OCI-LY1 (cell line): ENCODE measurements at regions not wholly inside any gene's neighbourhood (a gene's known extent, or its start where the extent isn't known, plus 50 kb on each side); places are given as distances from the start of the nearest gene placed in this dataset.

ENCODE experiments used
- H2AFZ ChIP-seq: fragments of 200-600 bp; sonication (generic), shearing (Covaris generic); 2 replicates; pipeline ENCODE4 v1.6.0; 2014; ENCODE audit warnings: antibody characterized with exemption, mild to moderate bottlenecking, low read length
- H3F3A ChIP-seq: fragments of 200-600 bp; sonication (generic), shearing (Covaris generic); 2 replicates; pipeline ENCODE4 v1.6.0; 2014; ENCODE audit warnings: mild to moderate bottlenecking, antibody characterized with exemption, low read length, moderate library complexity; ENCODE audit not compliant: insufficient read depth
- H3K27ac ChIP-seq: fragments of 200-600 bp; sonication (generic); 2 replicates; pipeline ENCODE4 v1.5.1; 2014; ENCODE audit warnings: low read length, mixed run types, mild to moderate bottlenecking, low read depth; ENCODE audit not compliant: poor library complexity, severe bottlenecking
- H3K27me3 ChIP-seq: fragments of 200-600 bp; sonication (generic); 2 replicates; pipeline ENCODE4 v1.6.0; 2014; ENCODE audit warnings: antibody characterized with exemption, mild to moderate bottlenecking, low read length, moderate library complexity; ENCODE audit not compliant: insufficient read depth
- H3K36me3 ChIP-seq: fragments of 200-600 bp; sonication (generic); 2 replicates; pipeline ENCODE4 v1.6.1; 2014; ENCODE audit warnings: mild to moderate bottlenecking, antibody characterized with exemption, low read length, moderate library complexity, mixed read lengths; ENCODE audit not compliant: insufficient read depth
- H3K4me1 ChIP-seq: fragments of 200-600 bp; sonication (generic); 2 replicates; pipeline ENCODE4 v1.5.1; 2014; ENCODE audit warnings: mild to moderate bottlenecking, low read length, moderate library complexity; ENCODE audit not compliant: insufficient read depth, severe bottlenecking
- H3K4me2 ChIP-seq: fragments of 200-600 bp; sonication (generic), shearing (Covaris generic); 2 replicates; pipeline ENCODE4 v1.6.1; 2014; ENCODE audit warnings: low read length
- H3K4me3 ChIP-seq: fragments of 200-600 bp; sonication (generic); 2 replicates; pipeline ENCODE4 v1.5.1; 2014; ENCODE audit warnings: low read length, low read depth, mild to moderate bottlenecking, mixed read lengths; ENCODE audit not compliant: poor library complexity, severe bottlenecking
- H3K79me2 ChIP-seq: fragments of 200-600 bp; shearing (Covaris generic); 2 replicates; pipeline ENCODE4 v1.6.1; 2016; ENCODE audit warnings: mixed run types, low read length, mixed read lengths; ENCODE audit not compliant: insufficient read depth
- H3K9ac ChIP-seq: fragments of 200-600 bp; sonication (generic), shearing (Covaris generic); 2 replicates; pipeline ENCODE4 v1.6.1; 2014; ENCODE audit warnings: mild to moderate bottlenecking, low read length, mixed read lengths
- H3K9me2 ChIP-seq: fragments of 200-600 bp; sonication (generic), shearing (Covaris generic); 2 replicates; pipeline ENCODE4 v1.6.1; 2014; ENCODE audit warnings: low read depth, mild to moderate bottlenecking, low read length, mixed read lengths
- H3K9me3 ChIP-seq: fragments of 200-600 bp; shearing (Covaris generic); 2 replicates; pipeline ENCODE4 v1.6.1; 2014; ENCODE audit warnings: low read length, mixed read lengths
- H4K20me1 ChIP-seq: fragments of 200-600 bp; sonication (generic), shearing (Covaris generic); 2 replicates; pipeline ENCODE4 v1.6.0; 2016; ENCODE audit warnings: mild to moderate bottlenecking, low read length; ENCODE audit not compliant: insufficient read depth
- CTCF ChIP-seq: fragments of 200-600 bp; sonication (generic), shearing (Covaris generic); IDR thresholded peaks from 2 replicates; pipeline ENCODE4 v1.5.1; 2017; ENCODE audit warnings: mild to moderate bottlenecking, antibody characterized with exemption, low read length, moderate library complexity, mixed read lengths
- EZH2 ChIP-seq: fragments of 200-600 bp; sonication (generic), shearing (Covaris generic); IDR thresholded peaks from 2 replicates; pipeline ENCODE4 v1.8.0; 2017; ENCODE audit warnings: borderline replicate concordance, mixed run types, mild to moderate bottlenecking, antibody characterized with exemption, low read length, moderate library complexity, mixed read lengths

- Histone ChIP-seq H3K36me3 (no peaks in the 10 kb centered on the region), H3K4me3 (no peak overlapping the region), H3K4me2 (no peak overlapping the region), H3K27me3 (no peaks in the 10 kb centered on the region), H4K20me1 (no peaks in the 10 kb centered on the region), H3F3A (no peaks in the 10 kb centered on the region), H3K9me3 (no peaks in the 10 kb centered on the region), H3K9ac (no peak overlapping the region), H2AFZ (no peak overlapping the region), H3K9me2 (no peaks in the 10 kb centered on the region), H3K27ac (no peak overlapping the region), H3K79me2 (no peaks in the 10 kb centered on the region), H3K4me1 (no peaks in the 10 kb centered on the region)
- TF ChIP-seq EZH2: no peak
- TF ChIP-seq CTCF: no peak
These were observed 2190.5 kb upstream of the RAG2 start for GRCh38 chr11:38788561-38788960.

- Histone ChIP-seq H3K9me3 (no peaks in the 10 kb centered on the region), H3K27me3 (no peaks in the 10 kb centered on the region), H3K9me2 (no peaks in the 10 kb centered on the region), H2AFZ (no peak overlapping the region), H3F3A (no peaks in the 10 kb centered on the region), H3K9ac (no peak overlapping the region), H3K4me3 (no peak overlapping the region), H3K4me1 (no peaks in the 10 kb centered on the region), H3K79me2 (no peaks in the 10 kb centered on the region), H3K27ac (no peak overlapping the region), H3K4me2 (no peak overlapping the region), H3K36me3 (no peaks in the 10 kb centered on the region), H4K20me1 (no peaks in the 10 kb centered on the region)
- TF ChIP-seq EZH2 (no peak), CTCF (no peak)
These were observed 2186.1 kb upstream of the RAG2 start for GRCh38 chr11:38784164-38784563.

GRCh38 chr11:38766796-38767195 is 2168.8 kb upstream of the RAG2 start:
- no peaks in the 10 kb centered on the region for H3K9me2 ChIP-seq
- no peak overlapping the region for H3K9ac ChIP-seq
- no peaks in the 10 kb centered on the region for H3K79me2 ChIP-seq
- no peaks in the 10 kb centered on the region for H3K36me3 ChIP-seq
- no peaks in the 10 kb centered on the region for H3K9me3 ChIP-seq
- no peaks in the 10 kb centered on the region for H3F3A ChIP-seq
- H4K20me1 ChIP-seq: no peaks in the 10 kb centered on the region
- H2AFZ ChIP-seq: no peak overlapping the region
- no peak overlapping the region for H3K27ac ChIP-seq
- H3K4me2 ChIP-seq: no peak overlapping the region
- H3K4me1 ChIP-seq: no peaks in the 10 kb centered on the region
- no peaks in the 10 kb centered on the region for H3K27me3 ChIP-seq
- H3K4me3 ChIP-seq: no peak overlapping the region
- TF ChIP-seq EZH2 (no peak), CTCF (no peak)
